ENCODE measurements at regions not wholly inside any gene's neighbourhood (a gene's known extent, or its start where the extent isn't known, plus 50 kb on each side); places are given as distances from the start of the nearest gene placed in this dataset.
"Not testable (repeated sequence)": the region's sequence is repeated elsewhere in the genome, so short reads cannot be mapped to it uniquely, and the experiment has no call there.

DNA sequence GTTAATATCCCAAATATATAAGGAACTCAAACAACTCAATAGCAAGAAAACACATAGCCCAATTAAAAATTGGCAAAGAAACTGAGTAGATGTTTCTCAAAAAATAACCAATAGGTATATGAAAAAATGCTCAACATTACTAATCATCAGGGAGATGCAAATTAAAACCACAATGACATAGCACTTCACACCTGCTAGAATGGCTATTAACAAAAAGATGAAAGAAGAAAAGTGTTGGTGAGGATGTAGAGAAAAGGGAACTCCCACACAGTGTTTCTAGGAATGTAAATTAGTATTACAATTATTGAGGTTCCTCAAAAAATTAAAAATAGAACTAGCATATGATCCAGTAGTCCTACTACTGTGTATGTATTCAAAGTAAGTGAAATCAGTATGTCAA, 1212.8 kb downstream of the DIAPH3 start:
- no peak for DNase-seq

- no peak for DNase-seq
Observed at GRCh38 chr13:58953638-58954037, 1210.1 kb downstream of the DIAPH3 start.

DNA sequence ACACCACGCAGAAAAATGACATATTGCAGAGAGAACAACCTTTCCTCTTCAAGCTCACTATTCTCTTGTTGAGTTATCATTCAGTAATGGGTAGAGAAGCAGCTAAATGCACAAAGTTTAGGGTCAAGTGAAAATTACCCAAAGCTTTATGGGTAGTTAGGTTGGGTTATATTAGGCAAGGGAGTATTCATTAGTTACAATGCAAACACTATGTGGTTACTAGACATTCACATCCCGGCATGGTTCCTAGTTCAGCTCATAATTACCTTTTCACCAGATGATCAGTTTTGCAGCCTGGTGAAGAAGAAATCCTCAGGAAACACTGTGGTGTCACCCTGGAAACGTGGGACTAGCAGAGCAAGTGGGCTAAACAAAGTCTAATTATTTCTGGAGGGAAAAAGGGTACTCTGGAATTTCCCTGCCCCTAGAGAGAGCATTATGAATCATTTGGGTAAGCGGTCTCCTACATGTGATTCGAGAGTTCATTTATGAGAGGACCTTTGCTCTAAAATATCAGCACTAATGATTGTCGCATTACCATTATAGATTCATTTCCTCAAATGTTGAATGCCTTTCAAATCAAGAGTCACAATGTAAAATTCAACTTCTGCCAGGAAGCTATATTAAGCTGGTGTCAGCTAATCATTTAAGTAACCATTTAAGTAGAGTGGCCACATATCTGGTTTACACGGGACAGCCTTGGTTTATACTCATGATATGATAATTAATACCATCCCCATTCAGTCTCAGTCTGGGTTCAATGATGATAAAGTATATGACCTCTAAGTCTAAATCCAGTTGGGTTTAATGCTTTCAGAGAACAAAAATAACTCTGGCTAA, 1208.0 kb downstream of the DIAPH3 start:
- no peak for DNase-seq

- DNase-seq, result not testable (repeated sequence)
Observed at GRCh38 chr13:58958097-58958496, 1205.6 kb downstream of the DIAPH3 start.

- DNase-seq, result no peak
Observed at GRCh38 chr13:58960888-58961287, 1202.8 kb downstream of the DIAPH3 start.

- DNase-seq, result no peak
Observed at GRCh38 chr13:58963321-58963720, 1200.4 kb downstream of the DIAPH3 start.

- no peak for DNase-seq
Observed at GRCh38 chr13:58964048-58964447, 1199.7 kb downstream of the DIAPH3 start.

DNA sequence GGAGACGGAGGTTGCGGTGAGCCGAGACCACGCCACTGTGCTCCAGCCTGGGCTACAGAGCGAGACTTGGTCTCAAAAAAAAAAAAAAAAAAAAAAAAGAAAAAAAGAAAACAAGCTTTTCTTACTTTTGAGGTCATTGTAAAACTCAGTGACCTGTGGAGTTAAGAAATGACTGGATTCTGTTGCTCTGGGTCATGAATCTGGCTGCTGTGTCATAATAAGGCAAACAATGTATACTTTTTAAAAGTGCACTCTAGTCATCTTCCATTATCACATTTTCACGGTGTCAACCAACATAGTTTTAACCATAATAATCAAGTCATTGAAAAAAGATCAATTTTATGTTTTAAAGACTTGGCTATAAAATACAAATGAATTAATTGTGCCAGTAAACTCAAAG, 1186.6 kb downstream of the DIAPH3 start:
- DNase-seq, result no peak

DNA sequence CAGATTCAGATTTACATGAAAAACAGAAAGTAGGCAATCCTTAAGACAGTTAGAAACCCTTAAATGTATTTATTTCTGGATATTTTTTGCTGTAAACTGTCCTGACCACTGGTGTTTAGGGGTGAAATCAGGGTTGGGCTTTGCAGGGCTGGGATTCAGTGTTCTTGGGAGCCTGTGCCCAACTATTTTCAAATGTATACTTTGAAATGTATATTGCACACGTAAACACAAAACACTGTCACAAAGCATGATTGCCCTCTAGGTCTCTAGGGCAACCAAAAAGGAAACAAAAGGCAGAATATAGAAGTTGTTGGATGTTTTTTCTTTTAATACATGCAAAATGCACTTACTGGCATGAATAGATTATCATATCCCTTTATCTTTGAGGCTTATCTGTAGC, 1185.4 kb downstream of the DIAPH3 start:
- no peak for DNase-seq

DNA sequence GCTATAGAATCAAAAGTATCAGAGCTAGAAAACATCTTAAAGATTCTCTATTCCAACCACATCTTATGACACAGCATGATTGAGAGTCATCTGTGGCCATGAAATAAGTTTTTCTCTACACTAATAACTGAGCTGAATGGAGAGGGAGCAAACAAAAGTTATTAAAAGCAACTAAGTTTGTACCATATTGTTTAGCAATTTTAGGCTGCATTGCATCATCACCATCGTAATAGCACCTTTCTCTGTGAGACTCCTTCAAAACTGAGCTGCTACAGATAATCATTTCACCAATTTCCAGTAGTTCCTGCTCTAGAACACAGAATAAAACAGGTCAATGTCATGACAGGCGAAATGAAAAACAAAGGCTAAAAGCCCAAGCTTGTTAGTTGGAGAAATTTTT, 1183.9 kb downstream of the DIAPH3 start:
- no peak for DNase-seq

GRCh38 chr13:58985845-58986244, 1177.9 kb downstream of the DIAPH3 start:
- no peak for DNase-seq

DNA sequence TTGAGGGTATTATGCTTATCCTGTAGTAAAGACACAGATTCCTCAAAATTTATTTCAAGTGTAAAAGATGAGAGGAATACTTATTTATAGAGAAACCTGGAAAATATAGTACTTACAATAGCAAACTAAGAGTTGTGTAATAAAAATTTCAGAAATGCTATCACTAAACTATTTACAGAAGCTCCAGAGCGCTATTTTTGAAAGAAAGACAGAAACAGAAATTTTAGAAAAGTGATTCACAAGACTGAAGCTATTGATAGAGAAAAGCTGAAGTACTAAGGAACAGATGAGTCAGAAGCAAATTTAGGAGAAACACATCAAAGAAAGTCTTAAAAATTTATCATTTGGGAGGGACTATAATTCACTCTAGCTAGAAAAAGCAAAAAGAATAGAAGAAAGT, 1174.2 kb downstream of the DIAPH3 start:
- DNase-seq, result no peak

DNA sequence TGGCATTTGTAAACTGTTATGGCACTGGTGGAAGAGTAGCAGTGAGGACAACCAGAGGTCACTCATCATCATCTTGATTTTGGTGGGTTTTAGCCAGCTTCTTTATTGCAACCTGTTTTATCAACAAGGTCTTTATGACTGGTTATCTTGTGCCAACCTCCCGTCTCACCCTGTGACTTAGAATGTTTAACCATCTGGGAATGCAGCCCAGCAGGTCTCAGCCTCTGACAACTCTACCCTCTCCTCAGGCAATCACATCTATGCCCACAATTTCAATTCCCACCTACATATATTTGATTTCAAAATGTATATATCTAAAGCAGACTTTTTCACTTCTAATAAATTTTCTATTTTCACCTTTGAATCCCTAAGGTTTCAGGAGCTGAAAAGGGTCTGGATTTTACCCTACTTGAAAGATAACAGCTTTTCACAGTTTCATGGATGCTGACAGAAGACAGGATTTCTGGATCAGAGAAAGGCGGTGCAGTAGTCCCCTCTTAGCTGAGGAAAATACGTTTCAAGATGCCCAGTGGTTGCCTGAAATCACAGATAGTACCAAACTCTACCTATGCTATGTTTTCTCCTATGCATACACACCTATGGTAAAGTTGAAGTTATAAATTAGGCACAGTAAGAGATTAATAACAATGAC, 1171.8 kb downstream of the DIAPH3 start:
- DNase-seq, result no peak

DNA sequence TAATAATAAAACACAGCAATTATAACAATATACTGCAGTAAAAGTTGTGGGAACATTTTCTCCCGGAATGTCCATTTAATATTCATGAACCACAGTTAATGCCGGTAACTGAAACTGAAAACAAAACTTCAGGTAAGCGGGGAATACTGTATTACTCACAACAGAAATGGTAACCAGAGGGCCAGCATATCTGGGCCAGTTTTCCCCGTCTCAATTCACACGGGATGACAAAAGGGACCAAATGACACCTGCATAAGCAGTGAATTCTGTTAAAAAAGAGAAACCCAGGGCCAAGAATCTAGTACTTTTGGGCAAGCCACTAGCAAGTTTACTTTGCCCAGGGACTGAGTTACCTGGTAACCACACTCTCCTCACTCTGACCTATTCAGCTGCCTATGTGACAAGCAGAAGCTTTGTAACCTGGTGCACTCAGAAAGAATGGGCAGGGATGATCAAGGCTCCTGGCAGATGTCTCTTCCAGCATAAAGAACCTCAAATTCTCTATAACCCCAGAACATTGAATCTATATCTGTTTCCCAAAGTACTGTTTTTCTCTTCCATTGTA, 1171.2 kb downstream of the DIAPH3 start:
- DNase-seq, result no peak

- DNase-seq, result no peak
Observed at GRCh38 chr13:58994077-58994476, 1169.7 kb downstream of the DIAPH3 start.

GRCh38 chr13:58994777-58995176, 1169.0 kb downstream of the DIAPH3 start:
- no peak for DNase-seq

DNA sequence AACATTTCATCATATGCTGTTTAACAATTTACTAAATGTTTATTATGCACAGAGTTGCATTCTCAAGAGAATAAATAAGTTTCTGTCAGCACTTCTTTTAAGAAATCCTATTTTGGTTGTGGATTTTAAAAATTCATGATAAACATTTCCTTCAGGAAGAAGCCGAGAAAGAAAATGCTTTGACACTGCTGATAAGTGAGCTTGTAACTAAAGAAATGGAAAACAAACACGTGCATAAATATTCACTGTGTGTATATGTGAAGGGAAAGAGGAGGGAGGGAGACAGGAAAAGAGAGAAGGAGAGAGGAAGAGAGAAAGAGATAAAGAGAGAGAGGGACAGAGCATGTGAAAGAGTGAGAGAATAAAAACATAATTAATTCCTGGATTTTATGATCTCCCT, 1165.0 kb downstream of the DIAPH3 start:
- no peak for DNase-seq

GRCh38 chr13:58999851-59000250, 1163.9 kb downstream of the DIAPH3 start:
- DNase-seq, result no peak

GRCh38 chr13:59000770-59001169, 1163.0 kb downstream of the DIAPH3 start:
- DNase-seq, result no peak

GRCh38 chr13:59012731-59013130, 1151.0 kb downstream of the DIAPH3 start:
- no peak for DNase-seq

GRCh38 chr13:59016250-59016649, 1147.5 kb downstream of the DIAPH3 start:
- DNase-seq, result no peak

- no peak for DNase-seq
Observed at GRCh38 chr13:59024434-59024833, 1139.3 kb downstream of the DIAPH3 start.

DNA sequence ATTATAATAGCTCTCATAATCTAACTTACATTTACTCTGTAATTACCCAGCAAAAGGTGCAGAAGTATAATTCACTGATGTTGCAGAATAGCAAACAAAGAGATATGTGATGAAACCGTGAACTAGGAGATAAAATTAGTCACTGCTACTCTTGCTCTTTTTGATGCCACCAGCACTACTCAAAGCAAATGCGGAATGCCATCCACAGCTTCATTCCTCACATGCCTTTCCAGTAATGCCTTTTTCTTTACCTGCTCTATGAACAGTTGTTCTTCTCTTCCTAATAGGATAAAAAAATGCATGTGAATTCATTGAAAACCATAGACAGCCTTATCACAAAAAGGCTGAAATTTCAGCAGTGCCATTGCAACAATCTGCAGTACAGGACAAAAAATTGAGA, 1129.5 kb downstream of the DIAPH3 start:
- no peak for DNase-seq

- no peak for DNase-seq
Observed at GRCh38 chr13:59038824-59039223, 1124.9 kb downstream of the DIAPH3 start.
